Stimulated activated memory B cell treated with anti-CD40 and anti-IgM and Interleukin-4, amounts not matched to agents 10 μg/mL and 1 μg/mL and 100 μg/mL, for 72 hours (primary cell): ENCODE measurements at regions not wholly inside any gene's neighbourhood (a gene's known extent, or its start where the extent isn't known, plus 50 kb on each side); places are given as distances from the start of the nearest gene placed in this dataset.

Experiments used
- ATAC-seq: fragments of 150-1000 bp; cut with Tn5 transposase; 2 replicates; pipeline ENCODE4 v1.10.0; 2021
- H3K27ac Mint-ChIP-seq: one replicate; pipeline ENCODE4 v1.8.0; 2022; ENCODE audit warnings: mild to moderate bottlenecking, mixed read lengths
- H3K27me3 Mint-ChIP-seq: one replicate; pipeline ENCODE4 v1.8.0; 2022; ENCODE audit warnings: mixed read lengths
- H3K36me3 Mint-ChIP-seq: one replicate; pipeline ENCODE4 v1.8.0; 2022; ENCODE audit warnings: mixed read lengths
- H3K4me1 Mint-ChIP-seq: one replicate; pipeline ENCODE4 v1.8.0; 2022; ENCODE audit warnings: mixed read lengths
- H3K4me3 Mint-ChIP-seq: one replicate; pipeline ENCODE4 v1.8.0; 2022; ENCODE audit warnings: mild to moderate bottlenecking, moderate library complexity, mixed read lengths
- H3K9me3 Mint-ChIP-seq: one replicate; pipeline ENCODE4 v1.8.0; 2022; ENCODE audit warnings: mixed read lengths

DNA sequence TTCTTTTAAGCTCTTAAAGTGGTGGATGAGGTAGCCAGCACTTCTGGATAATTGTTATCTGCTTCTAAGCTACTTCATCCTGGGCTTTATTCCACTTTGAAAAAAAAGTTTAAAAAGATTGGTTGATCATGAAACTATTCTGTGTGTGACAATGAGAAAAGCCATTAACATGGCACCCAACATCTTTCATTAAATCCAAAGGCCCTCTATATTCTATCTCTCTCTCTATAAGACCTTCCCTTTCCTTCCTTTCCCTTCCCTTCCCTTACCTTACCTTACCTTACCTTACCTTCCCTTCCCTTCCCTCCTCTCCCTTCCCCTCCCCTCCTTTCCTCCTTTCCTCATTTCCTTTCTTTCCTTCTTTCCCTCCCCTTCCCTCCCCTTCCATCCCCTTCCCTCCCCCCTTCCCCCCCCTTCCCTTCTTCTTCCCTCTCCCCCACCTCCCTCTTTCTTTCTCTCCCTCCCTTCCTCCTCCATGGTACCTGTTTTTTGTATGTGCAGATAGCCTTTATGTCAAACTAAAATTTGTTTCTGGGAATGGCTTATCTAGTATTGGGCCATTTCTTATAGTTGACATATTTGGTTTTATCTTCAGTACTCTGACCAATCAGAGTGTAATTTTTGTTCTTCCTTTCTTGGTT, 218.7 kb downstream of the DKK1 start:
- ATAC-seq: no peak
- no peak overlapping the region for H3K27ac Mint-ChIP-seq
- peaks cover 9% of the 10 kb centered on the region for H3K9me3 Mint-ChIP-seq
- H3K36me3 Mint-ChIP-seq: no peaks in the 10 kb centered on the region
- H3K4me1 Mint-ChIP-seq: no peaks in the 10 kb centered on the region
- H3K27me3 Mint-ChIP-seq: no peaks in the 10 kb centered on the region
- no peak overlapping the region for H3K4me3 Mint-ChIP-seq

- H3K27me3 Mint-ChIP-seq: no peaks in the 10 kb centered on the region
- no peak overlapping the region for H3K4me3 Mint-ChIP-seq
- no peak overlapping the region for H3K27ac Mint-ChIP-seq
- no peaks in the 10 kb centered on the region for H3K36me3 Mint-ChIP-seq
- peaks cover 9% of the 10 kb centered on the region for H3K9me3 Mint-ChIP-seq
- no peak for ATAC-seq
- no peaks in the 10 kb centered on the region for H3K4me1 Mint-ChIP-seq
These were observed 219.9 kb downstream of the DKK1 start for GRCh38 chr10:52533986-52534385.

GRCh38 chr10:52539463-52539862, 225.4 kb downstream of the DKK1 start:
- peaks cover 4% of the 10 kb centered on the region for H3K9me3 Mint-ChIP-seq
- no peaks in the 10 kb centered on the region for H3K4me1 Mint-ChIP-seq
- peak; percentile 16 for ATAC-seq
- no peak overlapping the region for H3K27ac Mint-ChIP-seq
- no peaks in the 10 kb centered on the region for H3K27me3 Mint-ChIP-seq
- H3K36me3 Mint-ChIP-seq: no peaks in the 10 kb centered on the region
- no peak overlapping the region for H3K4me3 Mint-ChIP-seq

GRCh38 chr10:52540479-52540984, 226.5 kb downstream of the DKK1 start:
- no peaks in the 10 kb centered on the region for H3K4me1 Mint-ChIP-seq
- no peaks in the 10 kb centered on the region for H3K27me3 Mint-ChIP-seq
- no peak for ATAC-seq
- no peaks in the 10 kb centered on the region for H3K36me3 Mint-ChIP-seq
- peaks cover 4% of the 10 kb centered on the region for H3K9me3 Mint-ChIP-seq
- H3K27ac Mint-ChIP-seq: no peak overlapping the region
- H3K4me3 Mint-ChIP-seq: no peak overlapping the region

DNA sequence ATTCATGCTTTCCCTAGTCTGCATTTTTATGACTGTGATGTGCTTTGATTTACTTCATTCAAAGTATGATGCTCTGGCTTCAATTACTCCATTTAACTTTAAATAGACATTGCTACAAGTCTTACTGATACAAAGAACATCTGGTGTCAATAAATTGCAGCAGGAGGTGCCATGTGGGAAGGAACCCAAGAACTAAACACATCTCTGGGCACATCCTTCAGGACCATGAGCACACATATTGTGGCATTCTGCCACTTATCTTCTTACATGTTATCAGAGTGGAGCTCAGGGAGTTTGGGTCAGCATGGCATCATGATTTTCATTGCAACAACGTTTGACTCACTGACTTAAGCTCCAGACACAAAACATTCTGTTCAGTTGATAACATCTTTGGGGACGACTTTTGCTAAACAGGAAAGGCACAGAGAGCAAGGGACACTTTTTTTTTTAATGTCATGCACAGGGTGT, 227.0 kb downstream of the DKK1 start:
- Mint-ChIP-seq H3K9me3 (peaks cover 7% of the 10 kb centered on the region), H3K36me3 (no peaks in the 10 kb centered on the region), H3K27me3 (no peaks in the 10 kb centered on the region), H3K4me1 (no peaks in the 10 kb centered on the region), H3K27ac (no peak overlapping the region), H3K4me3 (no peak overlapping the region)
- ATAC-seq: no peak

GRCh38 chr10:52542906-52543305, 228.8 kb downstream of the DKK1 start:
- no peak overlapping the region for H3K4me3 Mint-ChIP-seq
- no peaks in the 10 kb centered on the region for H3K4me1 Mint-ChIP-seq
- ATAC-seq: no peak
- no peaks in the 10 kb centered on the region for H3K36me3 Mint-ChIP-seq
- H3K27ac Mint-ChIP-seq: no peak overlapping the region
- peaks cover 9% of the 10 kb centered on the region for H3K9me3 Mint-ChIP-seq
- no peaks in the 10 kb centered on the region for H3K27me3 Mint-ChIP-seq

DNA sequence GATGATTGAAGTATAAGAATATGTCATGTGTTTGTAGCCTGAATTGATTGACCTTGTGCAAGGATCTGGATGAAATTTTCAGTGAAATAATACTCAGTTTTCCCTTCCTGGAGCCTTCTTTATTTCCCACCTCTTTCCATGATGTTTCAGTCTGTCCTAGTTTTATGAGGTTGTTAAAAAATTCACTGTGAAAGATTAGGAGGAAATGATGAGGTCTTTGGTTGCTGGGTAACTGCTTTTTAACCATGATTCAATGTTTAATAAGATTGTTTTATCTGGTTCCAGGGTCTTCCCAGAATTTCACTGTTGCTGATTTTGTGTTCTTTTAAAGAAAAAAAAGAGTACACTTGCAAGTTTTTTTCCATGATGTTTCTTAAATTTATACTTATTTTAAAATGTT, 221.5 kb downstream of the MBL2 start:
- Mint-ChIP-seq H3K36me3 (no peaks in the 10 kb centered on the region), H3K27me3 (no peaks in the 10 kb centered on the region), H3K4me3 (no peak overlapping the region), H3K27ac (no peak overlapping the region), H3K4me1 (no peaks in the 10 kb centered on the region), H3K9me3 (peaks cover 5% of the 10 kb centered on the region)
- ATAC-seq: no peak

- ATAC-seq: no peak
- Mint-ChIP-seq H3K4me3 (no peak overlapping the region), H3K9me3 (no peaks in the 10 kb centered on the region), H3K27me3 (no peaks in the 10 kb centered on the region), H3K27ac (no peak overlapping the region), H3K4me1 (no peaks in the 10 kb centered on the region), H3K36me3 (no peaks in the 10 kb centered on the region)
These were observed 214.5 kb downstream of the MBL2 start for GRCh38 chr10:52558090-52558489.

DNA sequence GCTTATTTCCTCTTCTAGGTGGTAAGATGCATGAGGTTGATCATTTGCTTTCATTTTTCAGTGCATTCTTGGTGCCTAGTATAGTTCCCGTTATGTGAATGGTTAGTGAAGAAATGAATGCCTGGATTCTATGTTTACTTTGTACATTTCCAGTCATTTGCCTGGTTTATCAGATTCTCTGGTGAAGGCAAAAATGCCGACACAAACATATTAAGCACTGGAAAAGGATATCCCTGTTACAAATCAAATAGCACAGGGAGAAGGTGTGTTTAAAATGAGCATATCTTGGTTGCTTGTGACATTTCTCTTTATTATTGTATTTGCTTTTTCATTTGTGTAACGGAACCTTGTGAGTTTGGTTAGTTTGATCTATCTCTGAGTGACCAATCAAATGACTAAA, 211.3 kb downstream of the MBL2 start:
- H3K9me3 Mint-ChIP-seq: no peaks in the 10 kb centered on the region
- no peaks in the 10 kb centered on the region for H3K36me3 Mint-ChIP-seq

GRCh38 chr10:52563360-52563759, 209.2 kb downstream of the MBL2 start:
- Mint-ChIP-seq H3K27me3 (no peaks in the 10 kb centered on the region), H3K36me3 (no peaks in the 10 kb centered on the region), H3K4me1 (no peaks in the 10 kb centered on the region), H3K9me3 (no peaks in the 10 kb centered on the region), H3K27ac (no peak overlapping the region), H3K4me3 (no peak overlapping the region)
- ATAC-seq: no peak

More for the DNA sequence above, 211.3 kb downstream of the MBL2 start:
- no peaks in the 10 kb centered on the region for H3K27me3 Mint-ChIP-seq
- H3K27ac Mint-ChIP-seq: no peak overlapping the region
- no peaks in the 10 kb centered on the region for H3K4me1 Mint-ChIP-seq
- ATAC-seq: no peak
- no peak overlapping the region for H3K4me3 Mint-ChIP-seq

GRCh38 chr10:52566471-52567246, 205.9 kb downstream of the MBL2 start:
- Mint-ChIP-seq H3K4me3 (no peak overlapping the region), H3K27me3 (no peaks in the 10 kb centered on the region), H3K9me3 (no peaks in the 10 kb centered on the region), H3K27ac (no peak overlapping the region), H3K4me1 (no peaks in the 10 kb centered on the region), H3K36me3 (no peaks in the 10 kb centered on the region)
- ATAC-seq: no peak

DNA sequence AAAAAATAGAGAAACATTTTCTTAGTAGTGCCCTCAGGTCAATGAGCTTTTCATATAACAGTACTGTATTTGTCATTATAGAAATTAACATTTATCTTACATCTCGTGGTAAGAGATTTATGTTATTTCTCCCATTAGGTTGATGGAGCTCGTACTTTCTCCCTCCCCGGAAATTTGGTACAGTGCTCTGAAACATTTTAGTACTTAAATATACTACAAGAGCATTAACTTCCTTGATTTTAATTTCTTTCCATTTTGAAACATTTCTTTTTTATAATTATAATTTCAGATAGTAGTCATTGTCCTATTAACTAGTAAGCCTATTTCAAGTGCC, 205.4 kb downstream of the MBL2 start:
- Mint-ChIP-seq H3K36me3 (no peaks in the 10 kb centered on the region), H3K4me1 (no peaks in the 10 kb centered on the region), H3K27me3 (no peaks in the 10 kb centered on the region), H3K9me3 (no peaks in the 10 kb centered on the region), H3K27ac (no peak overlapping the region), H3K4me3 (no peak overlapping the region)
- no peak for ATAC-seq

DNA sequence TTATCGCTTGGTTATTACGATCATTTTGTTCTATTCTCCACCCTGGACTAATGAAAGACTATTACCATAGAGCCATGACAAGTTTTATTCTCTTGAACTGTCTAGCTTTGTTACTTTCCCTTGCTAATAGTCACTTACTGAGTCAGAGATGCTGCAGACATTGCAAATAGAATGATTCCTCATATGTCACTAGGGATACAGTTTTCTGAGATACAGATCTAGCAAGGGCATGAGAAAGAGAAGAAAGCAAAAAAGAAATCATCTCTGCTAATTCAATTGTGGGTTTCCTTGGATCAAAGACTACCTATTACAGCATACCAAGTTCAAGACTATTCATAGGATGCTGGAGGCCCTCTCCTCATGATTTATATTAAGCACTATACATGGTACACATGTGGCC, 204.3 kb downstream of the MBL2 start:
- Mint-ChIP-seq H3K27ac (no peak overlapping the region), H3K9me3 (no peaks in the 10 kb centered on the region), H3K27me3 (no peaks in the 10 kb centered on the region), H3K4me3 (no peak overlapping the region), H3K36me3 (no peaks in the 10 kb centered on the region), H3K4me1 (no peaks in the 10 kb centered on the region)
- ATAC-seq: no peak

DNA sequence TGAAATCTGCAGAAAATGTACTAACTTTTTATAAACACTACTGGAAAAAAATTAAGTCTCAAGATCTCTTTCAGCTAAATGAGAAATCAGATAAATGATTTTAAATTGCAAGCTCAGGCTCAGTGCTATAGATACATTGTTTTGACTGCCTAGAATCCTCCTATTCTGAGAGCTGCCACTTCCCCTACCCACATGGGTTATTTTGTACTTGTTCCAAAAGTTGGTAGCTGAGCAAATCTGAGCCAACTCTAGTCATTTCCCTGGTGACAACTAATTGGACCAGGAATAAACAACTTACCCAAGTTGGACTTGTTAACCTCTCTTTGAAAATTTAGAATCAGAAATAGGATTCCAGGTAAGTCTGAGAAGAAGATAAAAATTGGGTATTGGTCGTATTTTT, 202.1 kb downstream of the MBL2 start:
- no peak overlapping the region for H3K27ac Mint-ChIP-seq
- ATAC-seq: no peak

DNA sequence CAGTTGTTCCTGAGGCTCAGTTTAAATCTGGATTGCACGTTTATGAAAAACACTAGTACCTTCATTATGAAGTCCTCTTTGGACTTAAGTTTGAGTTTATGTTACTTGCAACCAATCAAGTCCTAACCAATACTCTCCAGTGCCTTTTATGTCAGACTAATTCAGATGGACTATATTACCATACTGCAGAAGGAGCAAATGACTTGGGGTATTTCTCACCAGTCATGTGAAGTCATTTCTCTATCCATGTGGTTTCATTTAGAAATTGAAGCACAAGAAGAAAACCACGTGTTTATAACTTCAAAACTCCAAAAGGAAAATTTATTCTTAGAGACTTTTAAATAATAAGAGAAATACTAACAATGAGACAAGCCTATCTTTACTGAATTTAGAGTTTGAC, 201.6 kb downstream of the MBL2 start:
- no peaks in the 10 kb centered on the region for H3K27me3 Mint-ChIP-seq
- no peak overlapping the region for H3K4me3 Mint-ChIP-seq
- H3K27ac Mint-ChIP-seq: no peak overlapping the region
- no peaks in the 10 kb centered on the region for H3K36me3 Mint-ChIP-seq
- no peaks in the 10 kb centered on the region for H3K9me3 Mint-ChIP-seq
- no peaks in the 10 kb centered on the region for H3K4me1 Mint-ChIP-seq
- no peak for ATAC-seq

More for the DNA sequence above, 202.1 kb downstream of the MBL2 start:
- Mint-ChIP-seq H3K27me3 (no peaks in the 10 kb centered on the region), H3K36me3 (no peaks in the 10 kb centered on the region), H3K9me3 (no peaks in the 10 kb centered on the region), H3K4me1 (no peaks in the 10 kb centered on the region), H3K4me3 (no peak overlapping the region)

DNA sequence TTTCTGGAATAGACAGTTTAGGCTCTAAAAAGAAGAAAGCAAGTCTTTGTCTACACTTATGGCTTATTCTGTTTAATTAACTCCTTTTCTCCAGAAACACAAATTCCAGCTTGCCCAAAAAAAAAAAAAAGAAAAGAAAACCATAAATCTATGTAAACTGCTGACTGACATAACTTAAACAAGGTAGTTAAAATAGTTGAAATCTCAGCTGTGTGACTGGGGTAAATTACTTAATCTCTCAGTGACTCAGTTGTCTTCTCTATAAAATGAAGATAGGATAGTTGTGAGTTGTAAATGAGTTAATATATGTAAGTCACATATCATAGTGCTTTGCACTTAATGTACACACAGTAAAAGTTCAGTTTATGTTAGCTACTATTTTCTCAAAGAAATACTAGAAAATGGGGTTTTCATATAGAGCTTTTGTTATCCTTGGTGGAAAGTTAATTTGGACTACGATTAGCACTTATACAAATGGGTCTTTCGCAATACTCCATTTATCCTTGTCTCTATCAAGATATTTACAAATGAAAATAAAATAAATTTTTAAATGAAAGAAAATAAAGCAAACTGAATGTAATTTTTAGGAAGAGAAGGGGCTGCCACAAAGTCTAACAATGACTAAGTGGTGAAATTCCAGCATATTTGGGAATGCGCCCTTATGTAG, 200.9 kb downstream of the MBL2 start:
- no peaks in the 10 kb centered on the region for H3K36me3 Mint-ChIP-seq

More for the DNA sequence above, 200.9 kb downstream of the MBL2 start:
- H3K27ac Mint-ChIP-seq: no peak overlapping the region
- ATAC-seq: no peak
- no peaks in the 10 kb centered on the region for H3K9me3 Mint-ChIP-seq
- no peaks in the 10 kb centered on the region for H3K27me3 Mint-ChIP-seq
- no peaks in the 10 kb centered on the region for H3K4me1 Mint-ChIP-seq
- no peak overlapping the region for H3K4me3 Mint-ChIP-seq
